Keratinocyte (primary cell): ENCODE measurements at regions not wholly inside any gene's neighbourhood (a gene's known extent, or its start where the extent isn't known, plus 50 kb on each side); places are given as distances from the start of the nearest gene placed in this dataset.

ENCODE experiments used
- DNase-seq: peaks from one replicate; pipeline ENCODE4 v3.0.0-alpha.2; 2011; ENCODE audit warnings: low read depth, missing footprints, low spot score
- FAIRE-seq: peaks from 2 replicates; lab custom pipeline; 2011; peaks lifted over from hg19 to GRCh38; lab: Jason Lieb, UNC
- H2AFZ ChIP-seq: 2 replicates; pipeline ENCODE4 v1.6.0; 2012; ENCODE audit warnings: low read length, control low read depth, inconsistent platforms; ENCODE audit not compliant: control insufficient read depth
- H3K27ac ChIP-seq: 2 replicates; pipeline ENCODE4 v1.5.1; 2011; ENCODE audit warnings: low read length; ENCODE audit not compliant: control insufficient read depth, insufficient read depth
- H3K27me3 ChIP-seq: 3 replicates; pipeline ENCODE4 v1.6.0; 2011; ENCODE audit warnings: low read length; ENCODE audit not compliant: control insufficient read depth, insufficient read depth; ENCODE audit errors: extremely low read depth
- H3K36me3 ChIP-seq, 2 experiments: 2 replicates in 1 of 2; 3 replicates in 1 of 2; pipeline ENCODE4 v1.5.1; 2011; ENCODE audit warnings: low read length in 2 of 2, mild to moderate bottlenecking in 1 of 2; ENCODE audit not compliant: control insufficient read depth in 2 of 2, insufficient read depth in 2 of 2; ENCODE audit errors: extremely low read depth in 1 of 2
- H3K4me1 ChIP-seq: 3 replicates; pipeline ENCODE4 v1.5.1; 2011; ENCODE audit warnings: low read length; ENCODE audit not compliant: control insufficient read depth, insufficient read depth; ENCODE audit errors: extremely low read depth
- H3K4me2 ChIP-seq: 3 replicates; pipeline ENCODE4 v1.6.0; 2011; ENCODE audit warnings: low read depth, low read length; ENCODE audit not compliant: control insufficient read depth, insufficient read depth; ENCODE audit errors: extremely low read depth
- H3K4me3 ChIP-seq, 3 experiments: fragments of 200-600 bp in 1 of 3; sonication (generic) in 1 of 3; 2 replicates in 2 of 3; 3 replicates in 1 of 3; pipeline ENCODE4 v1.5.1; 2011 to 2016; ENCODE audit warnings: low read length in 3 of 3, mild to moderate bottlenecking in 3 of 3, control low read depth in 2 of 3, inconsistent platforms in 1 of 3, low read depth in 1 of 3, mixed read lengths in 1 of 3, mixed run types in 1 of 3, moderate library complexity in 1 of 3; ENCODE audit not compliant: control insufficient read depth in 2 of 3, insufficient read depth in 2 of 3; ENCODE audit errors: extremely low read depth in 1 of 3
- H3K79me2 ChIP-seq: 2 replicates; pipeline ENCODE4 v1.6.0; 2012; ENCODE audit warnings: low read length; ENCODE audit not compliant: control insufficient read depth, insufficient read depth
- H3K9ac ChIP-seq: 3 replicates; pipeline ENCODE4 v1.6.0; 2011; ENCODE audit warnings: low read length; ENCODE audit not compliant: control insufficient read depth, insufficient read depth; ENCODE audit errors: extremely low read depth
- H3K9me1 ChIP-seq: 3 replicates; pipeline ENCODE4 v1.6.0; 2011; ENCODE audit warnings: low read length; ENCODE audit not compliant: control insufficient read depth, insufficient read depth; ENCODE audit errors: extremely low read depth
- H3K9me3 ChIP-seq: 2 replicates; pipeline ENCODE4 v1.5.1; 2012; ENCODE audit warnings: low read depth, low read length; ENCODE audit not compliant: control insufficient read depth
- H4K20me1 ChIP-seq: 3 replicates; pipeline ENCODE4 v1.6.0; 2011; ENCODE audit warnings: low read length; ENCODE audit not compliant: control insufficient read depth, insufficient read depth; ENCODE audit errors: extremely low read depth
- EZH2 ChIP-seq: IDR thresholded peaks from one replicate; pipeline ENCODE4 v1.6.1; 2012; ENCODE audit warnings: inconsistent platforms, mild to moderate bottlenecking, low read length, moderate library complexity
- dilution Hi-C: fragments of 300-500 bp; cut with MboI; formaldehyde crosslinking; loops from one replicate; pipeline ENCODE4 v1.7.0; 2020; ENCODE audit warnings: low sequenced_read_pairs; ENCODE audit not compliant: extremely low pct_ligation_motif_present
- TF ChIP-seq, protein P1 (sequence below), 3 experiments: IDR thresholded peaks in 1 of 3; conservative IDR thresholded peaks in 1 of 3; optimal IDR thresholded peaks in 1 of 3; 2 replicates in 2 of 3; 3 replicates in 1 of 3; pipeline versions ENCODE3 to v1.5.1; 2011; ENCODE audit warnings: low read length in 3 of 3, mild to moderate bottlenecking in 3 of 3, moderate library complexity in 2 of 3, control low read depth in 1 of 3, inconsistent platforms in 1 of 3; ENCODE audit not compliant: insufficient read depth in 2 of 3; ENCODE audit errors: extremely low read depth in 1 of 3

- Histone ChIP-seq H3K4me3 (no peak overlapping the region), H3K27me3 (no peaks in the 10 kb centered on the region), H3K79me2 (no peaks in the 10 kb centered on the region), H3K9ac (no peak overlapping the region), H3K4me2 (no peak overlapping the region), H3K9me3 (no peaks in the 10 kb centered on the region), H3K27ac (no peak overlapping the region), H3K36me3 (no peaks in the 10 kb centered on the region), H3K4me1 (no peaks in the 10 kb centered on the region), H2AFZ (no peak overlapping the region), H4K20me1 (no peaks in the 10 kb centered on the region), H3K9me1 (no peaks in the 10 kb centered on the region)
- dilution Hi-C loops, result no loop called here
- TF ChIP-seq, protein P1, sequence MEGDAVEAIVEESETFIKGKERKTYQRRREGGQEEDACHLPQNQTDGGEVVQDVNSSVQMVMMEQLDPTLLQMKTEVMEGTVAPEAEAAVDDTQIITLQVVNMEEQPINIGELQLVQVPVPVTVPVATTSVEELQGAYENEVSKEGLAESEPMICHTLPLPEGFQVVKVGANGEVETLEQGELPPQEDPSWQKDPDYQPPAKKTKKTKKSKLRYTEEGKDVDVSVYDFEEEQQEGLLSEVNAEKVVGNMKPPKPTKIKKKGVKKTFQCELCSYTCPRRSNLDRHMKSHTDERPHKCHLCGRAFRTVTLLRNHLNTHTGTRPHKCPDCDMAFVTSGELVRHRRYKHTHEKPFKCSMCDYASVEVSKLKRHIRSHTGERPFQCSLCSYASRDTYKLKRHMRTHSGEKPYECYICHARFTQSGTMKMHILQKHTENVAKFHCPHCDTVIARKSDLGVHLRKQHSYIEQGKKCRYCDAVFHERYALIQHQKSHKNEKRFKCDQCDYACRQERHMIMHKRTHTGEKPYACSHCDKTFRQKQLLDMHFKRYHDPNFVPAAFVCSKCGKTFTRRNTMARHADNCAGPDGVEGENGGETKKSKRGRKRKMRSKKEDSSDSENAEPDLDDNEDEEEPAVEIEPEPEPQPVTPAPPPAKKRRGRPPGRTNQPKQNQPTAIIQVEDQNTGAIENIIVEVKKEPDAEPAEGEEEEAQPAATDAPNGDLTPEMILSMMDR (optimal IDR thresholded peaks at IDR 0.05 in 1 of 3, IDR thresholded peaks at IDR 0.05 in 1 of 3, conservative IDR thresholded peaks at IDR 0.05 in 1 of 3; ENCODE audit: extremely low read depth in 1 of 3, insufficient read depth in 2 of 3, low read length in 3 of 3), result no peak
- TF ChIP-seq EZH2, result no peak
- no peak for DNase-seq
- no peak for FAIRE-seq
Observed at GRCh38 chr4:8938137-8938536, 66.5 kb upstream of the HMX1 start.

DNA sequence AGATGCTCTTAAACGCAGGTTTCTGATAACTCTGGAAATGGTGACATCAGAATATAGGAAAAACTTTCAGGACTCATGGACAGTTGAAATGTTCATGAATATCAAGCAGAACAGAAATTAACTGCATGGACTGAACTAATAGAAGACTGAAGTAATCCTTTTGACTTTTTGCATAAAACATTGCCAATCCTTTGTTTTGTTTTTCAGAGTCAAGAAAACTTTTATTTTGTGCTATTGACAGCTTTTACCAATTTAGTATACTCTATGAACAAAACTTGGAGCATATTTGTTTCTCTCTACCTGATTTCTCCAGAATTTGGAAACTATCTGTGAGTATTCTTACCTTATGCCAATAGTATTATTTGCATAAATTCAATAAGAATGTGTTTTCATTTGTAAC, 61.2 kb upstream of the HMX1 start:
- no peaks in the 10 kb centered on the region for H4K20me1 ChIP-seq
- no peaks in the 10 kb centered on the region for H3K36me3 ChIP-seq
- H3K9me3 ChIP-seq, result no peaks in the 10 kb centered on the region
- no peak overlapping the region for H3K4me2 ChIP-seq
- DNase-seq (no peak), FAIRE-seq (no peak)
- H2AFZ ChIP-seq, result no peak overlapping the region
- H3K4me1 ChIP-seq, result no peaks in the 10 kb centered on the region
- H3K9me1 ChIP-seq, result no peaks in the 10 kb centered on the region
- no peak overlapping the region for H3K9ac ChIP-seq
- H3K79me2 ChIP-seq, result no peaks in the 10 kb centered on the region
- H3K4me3 ChIP-seq, result no peak overlapping the region
- H3K27me3 ChIP-seq, result no peaks in the 10 kb centered on the region
- TF ChIP-seq, protein P1 (optimal IDR thresholded peaks at IDR 0.05 in 1 of 3, IDR thresholded peaks at IDR 0.05 in 1 of 3, conservative IDR thresholded peaks at IDR 0.05 in 1 of 3; ENCODE audit: extremely low read depth in 1 of 3, insufficient read depth in 2 of 3, low read length in 3 of 3), result no peak
- TF ChIP-seq EZH2, result no peak
- dilution Hi-C loops, result no loop called here
- no peak overlapping the region for H3K27ac ChIP-seq
